ENCODE measurements at regions not wholly inside any gene's neighbourhood (a gene's known extent, or its start where the extent isn't known, plus 50 kb on each side); places are given as distances from the start of the nearest gene placed in this dataset.

- Histone ChIP-seq H3K27ac (ENCODE audit: control insufficient read depth, insufficient read depth) (no peak overlapping the region), H3K4me3 (no peak overlapping the region), H3K9me3 (replicated peaks; ENCODE audit: control insufficient read depth, insufficient read depth, low read length) (no peaks in the 10 kb centered on the region), H3K36me3 (ENCODE audit: control insufficient read depth in 2 of 2, insufficient read depth in 2 of 2, low read length in 1 of 2) (no peaks in the 10 kb centered on the region), H3K4me1 (ENCODE audit: control insufficient read depth, insufficient read depth, low read length) (no peaks in the 10 kb centered on the region), H3K9ac (ENCODE audit: control insufficient read depth, insufficient read depth, low read length) (no peak overlapping the region), H3K79me2 (ENCODE audit: control insufficient read depth, insufficient read depth, low read length) (no peaks in the 10 kb centered on the region), H3K4me2 (ENCODE audit: control insufficient read depth, insufficient read depth) (no peak overlapping the region), H4K20me1 (ENCODE audit: control insufficient read depth, insufficient read depth) (no peaks in the 10 kb centered on the region), H2AFZ (ENCODE audit: control insufficient read depth, low read depth, low read length) (no peak overlapping the region), H3K27me3 (replicated peaks in 1 of 2; ENCODE audit: control insufficient read depth in 2 of 2, insufficient read depth in 2 of 2, low read length in 1 of 2) (no peaks in the 10 kb centered on the region)
- CTCF ChIA-PET: no interaction called here
- SMC1A ChIA-PET (ENCODE audit: uncharacterized antibody, unreplicated experiment): no interaction called here
- TF ChIP-seq SREBF2 (IDR thresholded peaks at IDR 0.05; ENCODE audit: low read length) (no peak), ZBTB33 (IDR thresholded peaks at IDR 0.05) (no peak), BCL3 (IDR thresholded peaks at IDR 0.05; ENCODE audit: borderline replicate concordance, insufficient read depth, low read depth, low read length, poor library complexity, severe bottlenecking) (no peak), TARDBP (IDR thresholded peaks at IDR 0.05; ENCODE audit: borderline replicate concordance) (no peak), MYB (IDR thresholded peaks at IDR 0.05; ENCODE audit: borderline replicate concordance, low read depth, low read length) (no peak), RAD51 (IDR thresholded peaks at IDR 0.05) (no peak), NFYA (IDR thresholded peaks at IDR 0.05; ENCODE audit: borderline replicate concordance, low read depth, low read length) (no peak), SMARCA5 (IDR thresholded peaks at IDR 0.05) (no peak), RAD21 (IDR thresholded peaks at IDR 0.05; ENCODE audit: insufficient read depth, low read depth, low read length) (no peak), SRF (IDR thresholded peaks at IDR 0.05; ENCODE audit: low read depth in 2 of 2, low read length in 2 of 2) (no peak), PKNOX1 (IDR thresholded peaks at IDR 0.05) (no peak), NFYB (IDR thresholded peaks at IDR 0.05; ENCODE audit: insufficient read depth, low read depth, low read length) (no peak), MEF2A (IDR thresholded peaks at IDR 0.05; ENCODE audit: insufficient read depth, low read depth, low read length) (no peak), NFIC (IDR thresholded peaks at IDR 0.05; ENCODE audit: low read depth, low read length) (no peak), IRF4 (IDR thresholded peaks at IDR 0.05; ENCODE audit: low read depth, low read length) (no peak), MTA3 (IDR thresholded peaks at IDR 0.05; ENCODE audit: borderline replicate concordance, low read length) (no peak), FOS (IDR thresholded peaks at IDR 0.05; ENCODE audit: borderline replicate concordance, extremely low read depth, insufficient read length) (no peak)
- no TSS peak for BruUV-seq (replicated peaks)
- WGBS (ENCODE audit: insufficient coverage, insufficient replicate concordance, low lambda C conversion rate, missing lambda C conversion rate): 0% methylated on average over 2 of the region's 2 CpGs
- in situ Hi-C loops (cut with MboI): no loop called here
- RAD21 ChIA-PET (ENCODE audit: unreplicated experiment): no interaction called here
- no peak for DNase-seq (ENCODE audit: low read depth, low spot score)
- no peak for ATAC-seq
- intact Hi-C loops (cut with micrococcal nuclease; ENCODE audit: unreplicated experiment): no loop called here
- FAIRE-seq: no peak
- POLR2A ChIA-PET: no interaction called here
Observed at GRCh38 chr1:98437011-98437410, 224.5 kb upstream of the SNX7 start.

Data from GM12878 (cell line).